NB4 (cell line): ENCODE measurements at regions not wholly inside any gene's neighbourhood (a gene's known extent, or its start where the extent isn't known, plus 50 kb on each side); places are given as distances from the start of the nearest gene placed in this dataset.

Experiments
- DNase-seq: peaks from one replicate; pipeline ENCODE4 v3.0.0; 2010; ENCODE audit warnings: low read depth
- H3K4me3 ChIP-seq: one replicate; pipeline ENCODE4 v1.5.1; 2011; ENCODE audit warnings: mild to moderate bottlenecking, low read depth, low read length, moderate library complexity
- CTCF ChIP-seq: IDR thresholded peaks from one replicate; pipeline ENCODE4 v1.5.1; 2012; ENCODE audit warnings: low read depth, low read length
- MAX ChIP-seq: IDR thresholded peaks from 2 replicates; pipeline ENCODE4 v1.6.1; 2011; ENCODE audit warnings: low read depth, low read length
- MYC ChIP-seq: IDR thresholded peaks from 2 replicates; pipeline ENCODE4 v1.6.1; 2011; ENCODE audit warnings: low read depth, low read length
- POLR2A ChIP-seq: IDR thresholded peaks from 2 replicates; pipeline ENCODE4 v1.6.1; 2011; ENCODE audit warnings: mild to moderate bottlenecking; ENCODE audit not compliant: insufficient read length; ENCODE audit errors: extremely low read depth

GRCh38 chr17:13874817-13875216 lies 194.5 kb upstream of the COX10 start:
- no peak for TF ChIP-seq POLR2A
- peak; percentile 79; the same call in 1 of the 2 replicates for TF ChIP-seq MAX
- peak; percentile 50; the same call in 1 of the 2 replicates for TF ChIP-seq MYC
- TF ChIP-seq CTCF = no peak
- DNase-seq = peak; percentile 60
- no peak overlapping the region for H3K4me3 ChIP-seq

- no peak overlapping the region for H3K4me3 ChIP-seq
- DNase-seq = no peak
- TF ChIP-seq POLR2A (no peak), MYC (no peak), MAX (no peak), CTCF (no peak)
Observed at GRCh38 chr17:13879961-13880466, 189.3 kb upstream of the COX10 start.

- H3K4me3 ChIP-seq = no peak overlapping the region
- DNase-seq = no peak
- TF ChIP-seq CTCF = no peak
- no peak for TF ChIP-seq MYC
- TF ChIP-seq POLR2A = no peak
- TF ChIP-seq MAX = no peak
Observed at GRCh38 chr17:13883659-13884058, 185.6 kb upstream of the COX10 start.

GRCh38 chr17:13884347-13884746 lies 185.0 kb upstream of the COX10 start:
- DNase-seq = no peak
- no peak overlapping the region for H3K4me3 ChIP-seq
- no peak for TF ChIP-seq MAX

- TF ChIP-seq CTCF (no peak), MAX (no peak), POLR2A (no peak), MYC (no peak)
- no peak for DNase-seq
- no peak overlapping the region for H3K4me3 ChIP-seq
Observed at GRCh38 chr17:13885550-13885949, 183.8 kb upstream of the COX10 start.

GRCh38 chr17:13885953-13886889 lies 183.1 kb upstream of the COX10 start:
- H3K4me3 ChIP-seq = no peak overlapping the region
- no peak for DNase-seq
- TF ChIP-seq MAX (no peak), CTCF (no peak), POLR2A (no peak), MYC (no peak)
